ENCODE measurements at regions not wholly inside any gene's neighbourhood (a gene's known extent, or its start where the extent isn't known, plus 50 kb on each side); places are given as distances from the start of the nearest gene placed in this dataset.

DNA sequence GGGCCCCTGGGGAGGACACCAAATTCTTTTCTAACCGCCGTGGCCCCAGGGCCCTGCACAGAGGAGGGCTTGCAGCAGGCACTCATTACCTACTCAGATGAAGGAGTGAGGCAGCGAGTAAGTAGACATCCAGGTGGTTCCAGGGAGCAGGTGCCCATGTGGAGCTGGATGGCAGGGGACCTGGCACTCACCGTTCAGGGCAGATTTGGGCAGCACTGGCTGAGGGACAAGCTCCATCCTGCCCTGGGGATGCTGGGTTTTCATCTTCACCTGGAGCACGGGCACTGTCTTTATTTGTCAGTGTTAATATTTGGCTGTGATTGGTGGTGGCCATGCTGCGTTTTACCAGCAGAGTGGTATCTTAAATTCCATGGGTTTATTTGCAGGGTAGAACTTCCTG, 1182.7 kb downstream of the BRD1 start:
- intact Hi-C loops (cut with DNase I), result no loop called here
- Histone ChIP-seq H3K4me1 (no peaks in the 10 kb centered on the region), H3K4me3 (no peak overlapping the region), H3K9me3 (no peaks in the 10 kb centered on the region), H3K27ac (no peak overlapping the region), H3K27me3 (no peaks in the 10 kb centered on the region), H3K36me3 (no peaks in the 10 kb centered on the region)
- TF ChIP-seq, protein P1, sequence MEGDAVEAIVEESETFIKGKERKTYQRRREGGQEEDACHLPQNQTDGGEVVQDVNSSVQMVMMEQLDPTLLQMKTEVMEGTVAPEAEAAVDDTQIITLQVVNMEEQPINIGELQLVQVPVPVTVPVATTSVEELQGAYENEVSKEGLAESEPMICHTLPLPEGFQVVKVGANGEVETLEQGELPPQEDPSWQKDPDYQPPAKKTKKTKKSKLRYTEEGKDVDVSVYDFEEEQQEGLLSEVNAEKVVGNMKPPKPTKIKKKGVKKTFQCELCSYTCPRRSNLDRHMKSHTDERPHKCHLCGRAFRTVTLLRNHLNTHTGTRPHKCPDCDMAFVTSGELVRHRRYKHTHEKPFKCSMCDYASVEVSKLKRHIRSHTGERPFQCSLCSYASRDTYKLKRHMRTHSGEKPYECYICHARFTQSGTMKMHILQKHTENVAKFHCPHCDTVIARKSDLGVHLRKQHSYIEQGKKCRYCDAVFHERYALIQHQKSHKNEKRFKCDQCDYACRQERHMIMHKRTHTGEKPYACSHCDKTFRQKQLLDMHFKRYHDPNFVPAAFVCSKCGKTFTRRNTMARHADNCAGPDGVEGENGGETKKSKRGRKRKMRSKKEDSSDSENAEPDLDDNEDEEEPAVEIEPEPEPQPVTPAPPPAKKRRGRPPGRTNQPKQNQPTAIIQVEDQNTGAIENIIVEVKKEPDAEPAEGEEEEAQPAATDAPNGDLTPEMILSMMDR (IDR thresholded peaks at IDR 0.05), result no peak
- ATAC-seq (no peak), DNase-seq (no peak)

- ATAC-seq (no peak), DNase-seq (peak in 1 of 4 donors; percentile 49)
- Histone ChIP-seq H3K9me3 (no peaks in the 10 kb centered on the region), H3K4me1 (no peaks in the 10 kb centered on the region), H3K27ac (no peak overlapping the region), H3K27me3 (no peaks in the 10 kb centered on the region), H3K4me3 (no peak overlapping the region), H3K36me3 (no peaks in the 10 kb centered on the region)
- TF ChIP-seq, protein P1 (IDR thresholded peaks at IDR 0.05), result no peak
- intact Hi-C loops (cut with DNase I), result no loop called here
Observed at GRCh38 chr22:48644108-48644507, 1183.6 kb downstream of the BRD1 start.

DNA sequence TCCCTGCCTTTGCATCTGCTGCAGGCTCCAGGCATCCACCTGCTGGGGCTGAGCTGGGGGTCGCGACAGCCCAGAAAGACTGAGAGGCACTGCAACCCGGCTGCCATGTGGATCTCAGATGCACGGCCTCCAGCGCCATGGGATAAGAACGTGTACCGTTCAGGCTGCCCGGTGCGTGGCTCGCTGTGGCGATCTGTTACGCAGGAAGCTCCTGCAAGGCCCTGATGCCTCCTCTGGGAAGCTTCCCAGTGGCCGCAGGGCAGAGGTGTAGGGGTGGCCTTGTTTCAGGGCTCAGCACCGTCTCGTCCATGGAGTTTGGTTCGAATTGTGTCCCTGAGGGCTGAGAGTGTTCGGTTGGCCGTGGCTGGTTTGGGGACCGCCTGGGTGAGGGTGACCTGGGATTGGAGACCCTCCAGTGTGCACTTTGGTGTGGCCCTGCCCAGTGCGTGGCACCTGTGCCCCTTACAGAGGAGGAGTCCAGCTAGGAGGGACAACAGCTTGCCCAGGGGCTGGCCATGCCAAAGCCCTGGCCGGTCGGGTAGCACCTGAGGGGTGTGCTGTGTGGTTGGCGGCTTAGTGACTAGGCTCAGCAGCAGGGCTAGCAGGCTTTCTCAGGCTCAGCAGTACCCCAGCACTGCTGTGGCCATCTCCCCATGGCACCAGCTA, 1184.5 kb downstream of the BRD1 start:
- no peaks in the 10 kb centered on the region for H3K4me1 ChIP-seq
- peak in 1 of 4 donors; percentile 75 for DNase-seq
- TF ChIP-seq, protein P1 (IDR thresholded peaks at IDR 0.05), result no peak
- intact Hi-C loops (cut with DNase I), result no loop called here
- no peaks in the 10 kb centered on the region for H3K27me3 ChIP-seq
- no peaks in the 10 kb centered on the region for H3K9me3 ChIP-seq
- H3K4me3 ChIP-seq, result no peak overlapping the region
- H3K36me3 ChIP-seq, result no peaks in the 10 kb centered on the region
- ATAC-seq, result no peak
- H3K27ac ChIP-seq, result no peak overlapping the region

DNA sequence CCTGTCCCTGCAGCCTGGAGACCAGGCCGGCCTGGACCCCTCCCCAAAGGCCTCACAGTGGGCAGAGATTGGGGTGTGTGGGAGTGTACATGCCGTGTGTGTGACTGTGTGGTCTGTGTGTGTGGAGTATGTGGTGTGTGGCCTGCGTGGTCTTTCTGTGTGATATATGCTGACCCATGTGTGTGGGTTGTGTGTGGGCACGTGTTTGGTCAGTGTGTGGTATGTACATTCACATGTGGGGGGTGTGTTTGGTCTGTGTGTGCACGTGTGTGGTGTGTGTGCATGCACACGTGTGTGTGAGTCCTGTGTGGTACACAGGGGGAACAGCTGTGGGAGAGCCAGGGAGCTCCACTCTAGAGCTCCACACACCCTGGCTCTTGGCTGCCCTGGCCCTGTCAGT, 1185.1 kb downstream of the BRD1 start:
- Histone ChIP-seq H3K27me3 (no peaks in the 10 kb centered on the region), H3K4me1 (no peaks in the 10 kb centered on the region), H3K4me3 (no peak overlapping the region), H3K27ac (no peak overlapping the region), H3K36me3 (no peaks in the 10 kb centered on the region), H3K9me3 (no peaks in the 10 kb centered on the region)
- intact Hi-C loops (cut with DNase I), result no loop called here
- no peak for DNase-seq
- no peak for ATAC-seq
- TF ChIP-seq, protein P1 (IDR thresholded peaks at IDR 0.05), result no peak

GRCh38 chr22:48641906-48642475, 1185.7 kb downstream of the BRD1 start:
- TF ChIP-seq, protein P1 (IDR thresholded peaks at IDR 0.05), result no peak
- Histone ChIP-seq H3K36me3 (no peaks in the 10 kb centered on the region), H3K4me1 (no peaks in the 10 kb centered on the region), H3K9me3 (no peaks in the 10 kb centered on the region), H3K27me3 (no peaks in the 10 kb centered on the region), H3K27ac (no peak overlapping the region), H3K4me3 (no peak overlapping the region)
- DNase-seq (peak in 1 of 4 donors; percentile 70), ATAC-seq (no peak)
- intact Hi-C loops (cut with DNase I), result no loop called here

All from left lung (tissue), 4 donors.